ENCODE measurements at regions not wholly inside any gene's neighbourhood (a gene's known extent, or its start where the extent isn't known, plus 50 kb on each side); places are given as distances from the start of the nearest gene placed in this dataset.

- no peak for TF ChIP-seq POLR2AphosphoS5 (IDR thresholded peaks at IDR 0.05)
- TF ChIP-seq CTCF (IDR thresholded peaks at IDR 0.05) = no peak
- no peak for TF ChIP-seq POLR2A (IDR thresholded peaks at IDR 0.05)
Observed at GRCh38 chr7:115177103-115177502, 255.2 kb downstream of the MDFIC start.

Measured in suprapubic skin (tissue), 4 donors.